ENCODE measurements at regions not wholly inside any gene's neighbourhood (a gene's known extent, or its start where the extent isn't known, plus 50 kb on each side); places are given as distances from the start of the nearest gene placed in this dataset.

- Histone ChIP-seq H3F3A (ENCODE audit: low read depth) (no peaks in the 10 kb centered on the region), H3K4me3 (ENCODE audit: low read length, poor library complexity, severe bottlenecking) (peak overlapping the region; percentile 36), H3K4me2 (ENCODE audit: low read depth, low read length, poor library complexity, severe bottlenecking) (peak overlapping the region; percentile 80), H3K4me1 (ENCODE audit: insufficient read depth, low read length, poor library complexity, severe bottlenecking) (peaks cover 12% of the 10 kb centered on the region), H3K9ac (ENCODE audit: low read depth, low read length, poor library complexity, severe bottlenecking) (peak overlapping the region; percentile 60), H4K20me1 (ENCODE audit: insufficient read depth, low read length, poor library complexity, severe bottlenecking) (no peaks in the 10 kb centered on the region), H3K79me2 (ENCODE audit: insufficient read depth, low read length) (no peaks in the 10 kb centered on the region), H2AFZ (ENCODE audit: low read length) (peak overlapping the region; percentile 87), H3K9me2 (replicated peaks; ENCODE audit: low read depth, low read length) (no peaks in the 10 kb centered on the region), H3K9me3 (ENCODE audit: insufficient read depth, low read depth, low read length) (no peaks in the 10 kb centered on the region), H3K36me3 (ENCODE audit: insufficient read depth, low read length) (no peaks in the 10 kb centered on the region), H3K27me3 (ENCODE audit: insufficient read depth, low read length, poor library complexity, severe bottlenecking) (no peaks in the 10 kb centered on the region)
- TF ChIP-seq EZH2phosphoT487 (IDR thresholded peaks at IDR 0.05; ENCODE audit: borderline replicate concordance): no peak
- no peak for TF ChIP-seq CTCF (conservative IDR thresholded peaks at IDR 0.05; ENCODE audit: low read length)
Measured at GRCh38 chr20:39111359-39112177, 149.4 kb downstream of the DHX35 start.

- Histone ChIP-seq H3K4me2 (ENCODE audit: low read depth, low read length, poor library complexity, severe bottlenecking) (no peak overlapping the region), H3K27me3 (ENCODE audit: insufficient read depth, low read length, poor library complexity, severe bottlenecking) (no peaks in the 10 kb centered on the region), H2AFZ (ENCODE audit: low read length) (no peak overlapping the region), H3K9ac (ENCODE audit: low read depth, low read length, poor library complexity, severe bottlenecking) (no peak overlapping the region), H3K9me2 (replicated peaks; ENCODE audit: low read depth, low read length) (no peaks in the 10 kb centered on the region), H3K79me2 (ENCODE audit: insufficient read depth, low read length) (no peaks in the 10 kb centered on the region), H4K20me1 (ENCODE audit: insufficient read depth, low read length, poor library complexity, severe bottlenecking) (no peaks in the 10 kb centered on the region), H3K4me1 (ENCODE audit: insufficient read depth, low read length, poor library complexity, severe bottlenecking) (peaks cover 12% of the 10 kb centered on the region), H3K36me3 (ENCODE audit: insufficient read depth, low read length) (no peaks in the 10 kb centered on the region), H3F3A (ENCODE audit: low read depth) (no peaks in the 10 kb centered on the region), H3K4me3 (ENCODE audit: low read length, poor library complexity, severe bottlenecking) (no peak overlapping the region), H3K9me3 (ENCODE audit: insufficient read depth, low read depth, low read length) (no peaks in the 10 kb centered on the region)
- TF ChIP-seq CTCF (conservative IDR thresholded peaks at IDR 0.05; ENCODE audit: low read length) (no peak), EZH2phosphoT487 (IDR thresholded peaks at IDR 0.05; ENCODE audit: borderline replicate concordance) (no peak)
Measured at GRCh38 chr20:39110819-39111136, 148.6 kb downstream of the DHX35 start.

GRCh38 chr20:39109933-39110818 is 148.0 kb downstream of the DHX35 start:
- H3K9me3 ChIP-seq (ENCODE audit: insufficient read depth, low read depth, low read length): no peaks in the 10 kb centered on the region
- H3F3A ChIP-seq (ENCODE audit: low read depth): no peaks in the 10 kb centered on the region
- TF ChIP-seq EZH2phosphoT487 (IDR thresholded peaks at IDR 0.05; ENCODE audit: borderline replicate concordance) (no peak), CTCF (conservative IDR thresholded peaks at IDR 0.05; ENCODE audit: low read length) (no peak)
- H3K36me3 ChIP-seq (ENCODE audit: insufficient read depth, low read length): no peaks in the 10 kb centered on the region
- no peaks in the 10 kb centered on the region for H3K9me2 ChIP-seq (replicated peaks; ENCODE audit: low read depth, low read length)
- no peaks in the 10 kb centered on the region for H3K79me2 ChIP-seq (ENCODE audit: insufficient read depth, low read length)
- H4K20me1 ChIP-seq (ENCODE audit: insufficient read depth, low read length, poor library complexity, severe bottlenecking): no peaks in the 10 kb centered on the region
- no peak overlapping the region for H3K9ac ChIP-seq (ENCODE audit: low read depth, low read length, poor library complexity, severe bottlenecking)
- peaks cover 12% of the 10 kb centered on the region for H3K4me1 ChIP-seq (ENCODE audit: insufficient read depth, low read length, poor library complexity, severe bottlenecking)
- no peak overlapping the region for H3K4me2 ChIP-seq (ENCODE audit: low read depth, low read length, poor library complexity, severe bottlenecking)
- H3K27me3 ChIP-seq (ENCODE audit: insufficient read depth, low read length, poor library complexity, severe bottlenecking): no peaks in the 10 kb centered on the region
- H3K4me3 ChIP-seq (ENCODE audit: low read length, poor library complexity, severe bottlenecking): no peak overlapping the region
- H2AFZ ChIP-seq (ENCODE audit: low read length): no peak overlapping the region
